CD14-positive monocyte (primary cell): ENCODE measurements at regions not wholly inside any gene's neighbourhood (a gene's known extent, or its start where the extent isn't known, plus 50 kb on each side); places are given as distances from the start of the nearest gene placed in this dataset.

ENCODE experiments used
- DNase-seq, 3 donors: peaks; one replicate each; pipeline ENCODE4 v3.0.0-alpha.2; 2011 to 2022
- H2AFZ ChIP-seq: 2 replicates; pipeline ENCODE4 v1.6.0; 2012; ENCODE audit warnings: mild to moderate bottlenecking, low read depth, low read length, inconsistent platforms; ENCODE audit not compliant: insufficient read depth, poor library complexity, severe bottlenecking
- H3K27ac ChIP-seq, 2 donors: 1 replicate in 1 of 2; 2 replicates in 1 of 2; pipeline ENCODE4 v1.5.1; 2012 to 2013; ENCODE audit warnings: low read length in 2 of 2, control low read depth in 1 of 2, inconsistent platforms in 1 of 2, low read depth in 1 of 2, mild to moderate bottlenecking in 1 of 2
- H3K27me3 ChIP-seq, 2 donors: one replicate each; pipeline versions ENCODE4 v1.6.0 to v1.6.1; 2011 to 2013; ENCODE audit warnings: low read length in 2 of 2; ENCODE audit not compliant: control insufficient read depth in 2 of 2, insufficient read depth in 2 of 2
- H3K36me3 ChIP-seq, 2 donors: replicated peaks in 1 of 2; 1 replicate in 1 of 2; 2 replicates in 1 of 2; pipeline versions ENCODE4 v1.5.1 to v1.6.1; 2012 to 2013; ENCODE audit warnings: low read length in 2 of 2, control low read depth in 1 of 2, inconsistent platforms in 1 of 2, mild to moderate bottlenecking in 1 of 2; ENCODE audit not compliant: insufficient read depth in 2 of 2, control insufficient read depth in 1 of 2
- H3K4me1 ChIP-seq, 2 donors: 1 replicate in 1 of 2; 2 replicates in 1 of 2; pipeline versions ENCODE4 v1.5.1 to v1.6.1; 2012 to 2013; ENCODE audit warnings: low read length in 2 of 2, control low read depth in 1 of 2, inconsistent platforms in 1 of 2, mild to moderate bottlenecking in 1 of 2, moderate library complexity in 1 of 2; ENCODE audit not compliant: insufficient read depth in 2 of 2, control insufficient read depth in 1 of 2
- H3K4me2 ChIP-seq: replicated peaks from 2 replicates; pipeline ENCODE3; 2012; ENCODE audit warnings: low read length, moderate library complexity, mild to moderate bottlenecking; ENCODE audit not compliant: poor library complexity, severe bottlenecking; ENCODE audit errors: extremely low read depth
- H3K4me3 ChIP-seq, 3 experiments: fragments of 200-600 bp in 1 of 3; sonication (generic) in 1 of 3; replicated peaks in 1 of 3; 1 replicate in 2 of 3; 2 replicates in 1 of 3; pipeline ENCODE4 v1.5.1; 2011 to 2013; ENCODE audit warnings: low read length in 3 of 3, mild to moderate bottlenecking in 3 of 3, control low read depth in 2 of 3, low read depth in 2 of 3, inconsistent platforms in 1 of 3, moderate library complexity in 1 of 3
- H3K79me2 ChIP-seq: 2 replicates; pipeline ENCODE4 v1.6.0; 2012; ENCODE audit warnings: mild to moderate bottlenecking, control low read depth, inconsistent platforms, low read length, moderate library complexity; ENCODE audit not compliant: insufficient read depth
- H3K9ac ChIP-seq: 2 replicates; pipeline ENCODE4 v1.6.0; 2017; ENCODE audit warnings: low read length, mild to moderate bottlenecking; ENCODE audit not compliant: insufficient read depth, poor library complexity, severe bottlenecking
- H3K9me3 ChIP-seq, 2 donors: replicated peaks in 1 of 2; 1 replicate in 1 of 2; 2 replicates in 1 of 2; pipeline versions ENCODE4 v1.5.1 to v1.6.1; 2012 to 2013; ENCODE audit warnings: low read length in 2 of 2, control low read depth in 1 of 2; ENCODE audit not compliant: control insufficient read depth in 1 of 2, insufficient read depth in 1 of 2
- H4K20me1 ChIP-seq: 2 replicates; pipeline ENCODE4 v1.6.0; 2012; ENCODE audit warnings: mild to moderate bottlenecking, low read length, control low read depth, moderate library complexity; ENCODE audit not compliant: insufficient read depth
- H3K27ac Mint-ChIP-seq, 7 donors: one replicate each; pipeline ENCODE4 v1.8.0; 2020; ENCODE audit warnings: mild to moderate bottlenecking in 7 of 7, mixed read lengths in 7 of 7, moderate library complexity in 6 of 7, inconsistent platforms in 2 of 7
- H3K27me3 Mint-ChIP-seq, 3 donors: one replicate each; pipeline ENCODE4 v1.8.0; 2021 to 2022; ENCODE audit warnings: low read depth in 3 of 3, mild to moderate bottlenecking in 3 of 3, mixed read lengths in 3 of 3, moderate library complexity in 3 of 3, inconsistent platforms in 1 of 3
- H3K36me3 Mint-ChIP-seq, 2 donors: one replicate each; pipeline ENCODE4 v1.8.0; 2020; ENCODE audit warnings: mixed read lengths in 2 of 2, inconsistent platforms in 1 of 2, mild to moderate bottlenecking in 1 of 2
- H3K4me1 Mint-ChIP-seq: one replicate; pipeline ENCODE4 v1.8.0; 2020; ENCODE audit warnings: mild to moderate bottlenecking, mixed read lengths
- H3K4me3 Mint-ChIP-seq, 2 donors: one replicate each; pipeline ENCODE4 v1.8.0; 2020; ENCODE audit warnings: mild to moderate bottlenecking in 2 of 2, mixed read lengths in 2 of 2, moderate library complexity in 1 of 2
- H3K9me3 Mint-ChIP-seq, 7 donors: one replicate each; pipeline ENCODE4 v1.8.0; 2020 to 2022; ENCODE audit warnings: mixed read lengths in 7 of 7, mild to moderate bottlenecking in 6 of 7, moderate library complexity in 6 of 7, inconsistent platforms in 2 of 7
- CTCF ChIP-seq: fragments of 200-600 bp; IDR thresholded peaks from one replicate; pipeline ENCODE4 v1.8.0; 2022; ENCODE audit warnings: antibody characterized with exemption, mild to moderate bottlenecking
- WGBS: methylation state at CpG from one replicate; pipeline ENCODE4 v1.1.5; 2013; ENCODE audit warnings: missing lambda C conversion rate; ENCODE audit not compliant: insufficient coverage; 5-methylcytosine and 5-hydroxymethylcytosine counted together
- intact Hi-C, 2 donors: fragments of 100-400 bp; cut with micrococcal nuclease; formaldehyde crosslinking; loops; one replicate each; pipeline versions ENCODE4 v1.15.0 to v1.15.1; 2023

GRCh38 chr1:170461291-170461747 is 70.6 kb upstream of the GORAB start:
- no peaks in the 10 kb centered on the region for H4K20me1 ChIP-seq
- no peak overlapping the region for H3K27ac ChIP-seq
- H3K27me3 ChIP-seq: no peaks in the 10 kb centered on the region
- Mint-ChIP-seq H3K27ac (no peak overlapping the region), H3K36me3 (no peaks in the 10 kb centered on the region), H3K9me3 (peaks cover 0 to 21% (median 12%) of the 10 kb centered on the region in 7 donors), H3K4me1 (peaks cover 10% of the 10 kb centered on the region), H3K4me3 (no peak overlapping the region), H3K27me3 (peaks cover 0 to 4% (median 0%) of the 10 kb centered on the region in 3 donors)
- no peak overlapping the region for H3K4me3 ChIP-seq
- peaks cover 5 to 18% of the 10 kb centered on the region in 2 donors for H3K9me3 ChIP-seq
- no peaks in the 10 kb centered on the region for H3K79me2 ChIP-seq
- H3K4me2 ChIP-seq: no peak overlapping the region
- no peak overlapping the region for H2AFZ ChIP-seq
- no peak for DNase-seq
- TF ChIP-seq CTCF: no peak
- H3K9ac ChIP-seq: no peak overlapping the region
- intact Hi-C loops: no loop called here
- no peaks in the 10 kb centered on the region for H3K36me3 ChIP-seq
- WGBS: no CpG with 5 or more reads among the region's 1 CpG
- no peaks in the 10 kb centered on the region for H3K4me1 ChIP-seq

- Mint-ChIP-seq H3K27ac (no peak overlapping the region), H3K4me1 (peaks cover 6% of the 10 kb centered on the region), H3K36me3 (no peaks in the 10 kb centered on the region), H3K9me3 (peaks cover 2 to 21% (median 12%) of the 10 kb centered on the region in 7 donors), H3K4me3 (no peak overlapping the region), H3K27me3 (peaks cover 0 to 4% (median 0%) of the 10 kb centered on the region in 3 donors)
- H3K9me3 ChIP-seq: peaks cover 5 to 18% of the 10 kb centered on the region in 2 donors
- H3K4me2 ChIP-seq: no peak overlapping the region
- no peaks in the 10 kb centered on the region for H3K36me3 ChIP-seq
- H3K4me1 ChIP-seq: no peaks in the 10 kb centered on the region
- no peak overlapping the region for H3K4me3 ChIP-seq
- H3K9ac ChIP-seq: no peak overlapping the region
- no peaks in the 10 kb centered on the region for H3K27me3 ChIP-seq
- no peak overlapping the region for H2AFZ ChIP-seq
- H3K79me2 ChIP-seq: no peaks in the 10 kb centered on the region
- DNase-seq: no peak
- WGBS: 0% methylated on average over 1 of the region's 4 CpGs
- no peak for TF ChIP-seq CTCF
- intact Hi-C loops: no loop called here
- H3K27ac ChIP-seq: no peak overlapping the region
- H4K20me1 ChIP-seq: no peaks in the 10 kb centered on the region
Measured at GRCh38 chr1:170461762-170462384, 70.1 kb upstream of the GORAB start.
